HUES6 (cell line): ENCODE measurements at regions not wholly inside any gene's neighbourhood (a gene's known extent, or its start where the extent isn't known, plus 50 kb on each side); places are given as distances from the start of the nearest gene placed in this dataset.

Source experiments
- H3K27ac ChIP-seq: 2 replicates; pipeline ENCODE4 v1.7.0; 2013; ENCODE audit warnings: low read depth, mild to moderate bottlenecking, low read length, inconsistent platforms
- H3K27me3 ChIP-seq: 2 replicates; pipeline ENCODE4 v1.6.1; 2013; ENCODE audit warnings: low read length; ENCODE audit not compliant: control insufficient read depth, insufficient read depth
- H3K36me3 ChIP-seq: 2 replicates; pipeline ENCODE4 v1.6.1; 2013; ENCODE audit warnings: low read length; ENCODE audit not compliant: control insufficient read depth, insufficient read depth
- H3K4me1 ChIP-seq: 2 replicates; pipeline ENCODE4 v1.6.1; 2013; ENCODE audit warnings: low read length; ENCODE audit not compliant: control insufficient read depth, insufficient read depth
- H3K4me3 ChIP-seq: 2 replicates; pipeline ENCODE4 v1.5.1; 2013; ENCODE audit warnings: low read depth, low read length
- H3K9ac ChIP-seq: one replicate; pipeline ENCODE4 v1.6.1; 2013; ENCODE audit warnings: mild to moderate bottlenecking, low read length
- H3K9me3 ChIP-seq: 2 replicates; pipeline ENCODE4 v1.6.1; 2013; ENCODE audit warnings: low read depth, low read length; ENCODE audit not compliant: control insufficient read depth, insufficient read depth

DNA sequence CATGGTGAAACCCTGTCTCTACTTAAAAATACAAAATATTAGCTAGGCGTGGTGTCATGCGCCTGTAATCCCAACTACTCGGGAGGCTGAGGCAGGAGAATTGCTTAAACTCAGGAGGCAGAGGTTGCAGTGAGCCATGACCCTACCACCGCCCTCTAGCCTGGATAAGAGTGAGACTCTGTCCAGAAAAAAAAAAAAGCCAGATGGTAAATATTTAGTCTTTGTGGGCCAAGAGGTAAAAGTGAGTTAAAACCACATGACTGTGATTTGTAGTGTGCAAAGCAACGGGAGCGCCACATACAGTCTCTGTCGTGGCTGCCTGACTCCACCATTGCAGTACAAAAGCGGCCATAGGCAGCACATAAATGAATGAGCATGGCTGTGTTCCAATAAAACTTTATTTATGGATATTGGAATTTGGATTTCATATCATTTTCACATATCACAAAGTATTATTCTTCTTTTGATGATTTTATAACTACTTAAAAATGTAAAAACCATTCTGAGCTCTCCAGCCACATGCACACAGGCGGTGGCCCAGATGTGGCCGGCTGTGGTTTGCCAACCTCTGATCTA, 51.8 kb upstream of the CASZ1 start:
- H3K27ac ChIP-seq = no peak overlapping the region
- no peak overlapping the region for H3K4me3 ChIP-seq
- peaks cover 3% of the 10 kb centered on the region; the same call in 1 of the 2 replicates for H3K9me3 ChIP-seq
- H3K27me3 ChIP-seq = no peaks in the 10 kb centered on the region
- no peak overlapping the region for H3K9ac ChIP-seq
- no peaks in the 10 kb centered on the region for H3K36me3 ChIP-seq
- H3K4me1 ChIP-seq = no peaks in the 10 kb centered on the region

DNA sequence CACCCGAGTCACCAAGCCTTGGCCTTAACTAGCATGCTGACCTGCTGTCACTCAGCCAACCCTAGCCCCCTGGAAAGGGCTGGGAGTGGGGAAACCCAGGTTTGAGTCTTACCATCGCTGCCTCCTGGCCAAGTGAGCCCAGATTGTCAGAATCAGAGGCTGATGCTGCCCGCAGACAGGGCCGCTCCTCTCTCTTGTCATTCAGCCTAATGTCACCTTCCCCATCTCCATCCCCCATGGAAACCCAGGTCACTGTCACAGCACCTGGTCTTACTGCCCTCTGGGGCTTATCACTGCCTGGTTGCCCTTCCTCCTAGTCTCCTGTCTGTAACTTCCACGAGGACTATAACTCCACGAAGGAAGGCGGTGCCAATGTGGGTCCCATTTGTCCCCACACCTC, 53.6 kb upstream of the CASZ1 start:
- Histone ChIP-seq H3K9me3 (peaks cover 13% of the 10 kb centered on the region), H3K27me3 (no peaks in the 10 kb centered on the region), H3K36me3 (no peaks in the 10 kb centered on the region), H3K9ac (no peak overlapping the region), H3K4me3 (no peak overlapping the region), H3K4me1 (no peaks in the 10 kb centered on the region), H3K27ac (no peak overlapping the region)

DNA sequence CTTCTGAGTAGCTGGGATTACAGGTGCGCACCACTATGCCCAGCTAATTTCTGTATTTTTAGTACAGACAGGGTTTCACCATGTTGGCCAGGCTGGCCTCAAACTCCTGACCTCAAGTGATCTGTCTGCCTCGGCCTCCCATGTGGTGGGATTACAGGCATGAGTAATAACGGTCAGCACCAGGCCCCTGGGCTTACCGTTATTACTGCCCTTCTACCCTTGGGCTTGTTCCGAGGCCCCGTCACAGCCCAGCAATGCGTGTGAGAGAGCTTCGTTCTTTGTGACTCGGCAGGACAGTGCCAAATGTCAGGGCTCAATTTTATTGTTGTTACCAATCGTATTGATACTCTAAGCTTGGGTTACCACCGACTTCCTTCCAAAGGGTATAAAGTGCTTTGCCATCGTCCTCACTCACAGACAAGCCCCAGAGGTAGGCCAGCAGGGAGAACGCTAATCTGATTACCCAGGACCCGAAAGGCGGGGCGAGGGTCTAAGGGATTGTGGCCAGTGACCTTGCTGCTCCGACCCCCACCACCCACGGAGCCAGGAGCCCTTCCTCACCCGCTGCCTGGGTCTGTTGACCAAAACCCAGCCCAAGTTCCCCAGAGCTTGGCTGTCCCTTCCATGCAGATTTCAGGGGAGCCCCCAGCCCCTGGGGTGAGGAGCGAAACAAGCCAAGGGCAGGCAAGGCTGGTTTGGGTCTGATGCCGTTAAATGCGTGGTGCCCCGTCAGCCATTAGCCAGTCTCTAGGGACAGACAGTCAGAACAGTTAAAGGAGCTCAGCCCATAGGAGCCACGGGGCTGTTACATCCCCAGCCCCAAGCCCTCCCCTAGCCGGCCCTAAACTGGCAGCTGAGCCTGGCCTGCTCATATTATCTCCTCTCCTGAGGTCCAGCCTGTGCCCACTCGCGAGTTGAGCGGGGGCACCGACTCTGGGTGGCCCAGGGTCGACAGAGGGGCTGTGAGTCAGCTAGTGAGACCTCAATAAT, 54.9 kb upstream of the CASZ1 start:
- no peaks in the 10 kb centered on the region for H3K4me1 ChIP-seq
- peaks cover 18% of the 10 kb centered on the region for H3K9me3 ChIP-seq
- no peaks in the 10 kb centered on the region for H3K36me3 ChIP-seq
- H3K27me3 ChIP-seq = no peaks in the 10 kb centered on the region
- H3K4me3 ChIP-seq = no peak overlapping the region
- no peak overlapping the region for H3K27ac ChIP-seq
- no peak overlapping the region for H3K9ac ChIP-seq

DNA sequence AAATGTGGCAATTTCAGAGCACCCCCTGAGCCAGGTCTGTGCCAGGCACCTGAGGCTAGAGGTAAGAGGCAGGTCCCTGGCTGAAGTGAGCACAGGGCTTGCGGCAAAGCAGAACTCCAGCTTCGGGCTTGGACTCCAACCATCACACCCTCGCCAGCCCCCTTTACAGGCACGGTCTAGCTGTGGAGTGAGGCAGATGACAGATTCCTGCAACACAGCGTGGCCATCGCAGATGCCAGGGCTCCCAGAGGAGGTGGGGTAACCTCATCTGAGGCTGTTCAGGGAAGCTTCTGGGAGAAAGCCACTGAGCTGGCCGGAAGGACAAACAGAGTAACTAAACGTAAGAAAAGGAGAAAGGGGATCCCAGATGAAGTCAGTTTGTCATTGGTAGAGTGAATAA, 55.6 kb upstream of the CASZ1 start:
- Histone ChIP-seq H3K9me3 (peaks cover 18% of the 10 kb centered on the region), H3K4me3 (no peak overlapping the region), H3K27me3 (no peaks in the 10 kb centered on the region), H3K4me1 (no peaks in the 10 kb centered on the region), H3K36me3 (no peaks in the 10 kb centered on the region), H3K9ac (no peak overlapping the region), H3K27ac (no peak overlapping the region)

DNA sequence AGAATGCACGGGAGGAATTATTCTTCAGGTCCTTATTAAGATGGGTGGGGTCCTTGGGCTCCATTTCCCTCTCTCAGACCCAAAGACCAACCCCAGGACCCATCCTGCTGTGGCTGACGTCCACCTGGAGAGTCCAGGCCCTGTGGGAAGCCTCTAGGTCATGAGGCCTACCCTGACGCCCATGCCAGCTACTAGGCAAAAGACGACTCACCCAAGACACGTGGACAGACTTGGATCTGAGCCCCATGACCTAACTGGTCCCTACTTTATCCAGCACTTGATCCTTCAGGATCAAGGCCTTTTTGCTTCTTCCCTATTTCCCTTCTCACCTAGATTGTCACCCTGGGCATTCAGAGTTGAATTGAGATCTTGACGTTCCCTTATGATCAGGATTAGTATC, 56.0 kb upstream of the CASZ1 start:
- Histone ChIP-seq H3K27ac (no peak overlapping the region), H3K4me1 (no peaks in the 10 kb centered on the region), H3K9ac (no peak overlapping the region), H3K9me3 (peaks cover 18% of the 10 kb centered on the region), H3K36me3 (no peaks in the 10 kb centered on the region), H3K4me3 (no peak overlapping the region), H3K27me3 (no peaks in the 10 kb centered on the region)

DNA sequence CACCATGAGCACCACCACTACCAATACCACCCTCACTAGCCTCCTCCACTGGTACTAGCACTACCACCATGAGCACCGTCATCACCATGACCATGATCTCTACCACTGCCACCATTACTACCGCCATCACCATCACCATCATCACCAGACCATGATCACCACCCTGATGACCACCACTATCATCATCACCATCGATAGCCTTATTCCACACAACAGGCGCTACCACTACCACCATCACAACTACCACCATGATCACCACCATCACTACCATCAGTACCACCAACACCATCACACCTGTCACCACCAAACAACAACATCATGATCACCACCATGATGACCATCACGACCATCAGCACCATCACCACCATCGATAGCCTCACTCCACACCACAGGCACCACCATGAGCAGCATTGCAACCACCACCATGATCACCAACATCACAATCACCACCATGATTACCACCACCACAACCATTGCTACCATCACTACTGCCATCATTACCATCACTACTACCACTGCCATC, 56.6 kb upstream of the CASZ1 start:
- Histone ChIP-seq H3K4me1 (no peaks in the 10 kb centered on the region), H3K36me3 (no peaks in the 10 kb centered on the region), H3K27ac (no peak overlapping the region), H3K9me3 (peaks cover 18% of the 10 kb centered on the region), H3K4me3 (no peak overlapping the region), H3K27me3 (no peaks in the 10 kb centered on the region), H3K9ac (no peak overlapping the region)

DNA sequence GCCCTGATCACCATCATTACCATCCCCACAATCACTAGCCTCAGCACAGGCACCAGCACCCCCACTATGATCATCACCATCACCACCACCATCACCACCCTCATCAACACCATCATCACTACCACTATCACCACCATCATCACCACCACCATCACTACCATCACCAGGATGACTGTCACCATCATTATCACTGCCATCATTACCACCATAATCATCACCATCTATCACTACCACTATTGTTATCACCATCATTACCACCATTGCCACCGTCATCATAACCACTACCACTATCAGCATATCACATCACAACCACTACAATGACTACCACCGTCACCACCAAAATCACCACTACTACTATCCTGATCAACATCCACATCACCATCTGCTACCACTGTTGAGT, 57.3 kb upstream of the CASZ1 start:
- H3K27ac ChIP-seq = no peak overlapping the region
- no peak overlapping the region for H3K4me3 ChIP-seq
- peaks cover 18% of the 10 kb centered on the region for H3K9me3 ChIP-seq
- no peaks in the 10 kb centered on the region for H3K4me1 ChIP-seq
- no peaks in the 10 kb centered on the region for H3K36me3 ChIP-seq
- no peaks in the 10 kb centered on the region for H3K27me3 ChIP-seq
- no peak overlapping the region for H3K9ac ChIP-seq

DNA sequence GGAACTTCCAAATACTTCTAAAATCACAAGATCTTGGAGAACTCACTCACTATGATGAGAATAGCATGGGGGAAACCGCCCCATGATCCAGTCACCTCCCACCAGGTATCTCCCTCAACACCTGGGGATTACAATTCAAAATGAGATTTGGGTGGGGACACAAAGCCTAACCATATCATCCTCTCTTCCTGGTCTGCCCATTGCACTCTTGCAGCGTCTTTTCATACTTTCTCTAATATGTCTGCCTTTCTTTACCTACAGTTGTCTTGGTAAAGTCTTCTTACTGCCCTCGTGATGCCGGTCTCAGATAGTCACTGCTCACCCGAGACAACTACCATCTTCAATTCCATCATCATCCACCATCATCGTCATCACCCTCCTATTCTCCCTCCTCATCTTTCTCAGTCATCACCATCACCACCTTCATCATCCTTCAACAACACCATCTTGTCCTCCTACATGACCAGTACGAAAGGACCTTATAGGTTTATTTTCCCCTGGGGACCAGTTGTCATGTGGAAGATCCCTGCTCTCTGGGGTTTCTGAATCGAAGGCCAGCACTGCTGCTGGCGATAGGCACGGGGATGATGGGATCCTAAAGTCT, 58.5 kb upstream of the CASZ1 start:
- H3K27me3 ChIP-seq = no peaks in the 10 kb centered on the region
- peaks cover 18% of the 10 kb centered on the region for H3K9me3 ChIP-seq
- H3K9ac ChIP-seq = no peak overlapping the region
- no peaks in the 10 kb centered on the region for H3K36me3 ChIP-seq
- no peak overlapping the region for H3K27ac ChIP-seq
- no peak overlapping the region for H3K4me3 ChIP-seq
- H3K4me1 ChIP-seq = peaks cover 3% of the 10 kb centered on the region; the same call in 1 of the 2 replicates

DNA sequence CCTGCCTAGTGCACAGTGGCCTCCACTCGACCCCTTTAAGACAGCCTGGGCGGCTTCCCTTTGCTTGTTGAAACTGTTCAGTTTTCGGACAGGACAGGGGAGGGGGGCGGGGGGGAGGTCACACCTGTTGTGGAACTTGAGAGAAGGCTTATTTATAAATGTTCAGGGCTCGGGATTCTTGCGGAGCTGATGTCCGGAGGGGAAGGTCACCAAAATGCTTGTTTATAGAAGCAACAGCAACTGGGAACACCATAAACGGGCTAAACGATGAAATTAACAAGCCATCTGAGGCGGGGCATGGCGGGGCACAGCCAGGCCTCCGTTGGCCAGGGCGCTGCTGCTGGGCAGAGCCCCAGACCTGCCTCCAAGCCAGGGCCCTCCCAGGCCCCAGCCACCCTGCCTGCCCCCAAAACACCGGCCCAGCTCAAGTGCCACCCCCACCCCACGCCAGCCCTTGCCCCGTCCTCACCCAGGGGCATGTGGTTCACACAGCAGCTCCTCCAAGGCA, 59.8 kb upstream of the CASZ1 start:
- H3K4me1 ChIP-seq = peaks cover 14% of the 10 kb centered on the region
- no peak overlapping the region for H3K27ac ChIP-seq
- H3K27me3 ChIP-seq = 0 out of 2 replicates have a peak, but pooled peaks cover 6% of the 10 kb centered on the region
- no peak overlapping the region for H3K9ac ChIP-seq
- H3K4me3 ChIP-seq = no peak overlapping the region
- peaks cover 18% of the 10 kb centered on the region for H3K9me3 ChIP-seq
- no peaks in the 10 kb centered on the region for H3K36me3 ChIP-seq

DNA sequence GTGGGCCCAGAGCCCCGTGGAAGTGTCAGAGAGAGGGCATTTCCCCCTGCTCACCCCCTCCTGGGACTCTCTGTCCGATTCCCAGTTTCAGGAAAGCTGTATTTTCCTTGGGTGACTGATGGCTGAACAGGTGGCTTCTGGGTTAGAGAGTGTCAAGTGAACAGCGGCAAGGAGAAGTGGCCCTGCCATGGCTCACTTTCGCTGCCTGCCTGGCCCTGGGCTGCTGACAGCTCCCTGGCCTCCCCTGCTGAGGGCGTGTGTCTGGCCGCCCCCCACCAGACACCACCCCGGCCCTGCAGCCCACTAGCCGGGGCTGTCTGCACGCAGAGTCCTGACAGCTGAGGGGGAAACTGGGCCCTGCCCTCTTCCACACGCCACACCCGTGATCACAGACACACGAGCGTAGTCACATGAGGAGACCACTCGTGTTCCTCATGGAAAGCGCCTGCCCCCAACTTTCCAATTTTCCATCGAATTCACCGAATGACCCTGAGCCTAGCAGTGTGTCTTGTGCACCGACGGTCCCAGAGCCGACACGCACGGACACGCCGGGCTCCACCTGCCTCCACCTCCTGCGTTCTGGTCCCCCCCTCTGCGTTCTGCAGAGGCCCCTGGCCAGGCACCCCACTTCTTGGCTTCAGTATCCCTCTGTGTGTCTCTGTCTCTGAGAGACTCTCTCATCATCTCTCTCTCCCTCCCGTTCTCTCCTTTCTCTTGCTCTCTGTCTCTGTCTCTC, 60.6 kb upstream of the CASZ1 start:
- 0 out of 2 replicates have a peak, but pooled peaks cover 9% of the 10 kb centered on the region for H3K27me3 ChIP-seq
- H3K27ac ChIP-seq = no peak overlapping the region
- H3K9me3 ChIP-seq = peaks cover 18% of the 10 kb centered on the region
- no peak overlapping the region for H3K4me3 ChIP-seq
- no peak overlapping the region for H3K9ac ChIP-seq
- H3K4me1 ChIP-seq = peaks cover 14% of the 10 kb centered on the region
- H3K36me3 ChIP-seq = no peaks in the 10 kb centered on the region
